Activated T-cell treated with anti-CD3 and anti-CD28 coated beads, Interleukin-2, amount 50 U/mL, for 24 hours (primary cell): ENCODE measurements at regions not wholly inside any gene's neighbourhood (a gene's known extent, or its start where the extent isn't known, plus 50 kb on each side); places are given as distances from the start of the nearest gene placed in this dataset.
A peak's percentile ranks its signal among the peaks of the same experiment; 100 is the strongest.

ENCODE experiments used
- DNase-seq: peaks from one replicate; pipeline ENCODE4 v3.0.0-alpha.2; 2020
- H3K27ac Mint-ChIP-seq: 2 replicates; pipeline ENCODE4 v1.8.0; 2020; ENCODE audit warnings: mild to moderate bottlenecking, mixed read lengths
- H3K27me3 Mint-ChIP-seq: 2 replicates; pipeline ENCODE4 v1.8.0; 2020; ENCODE audit warnings: mixed read lengths
- H3K36me3 Mint-ChIP-seq: 2 replicates; pipeline ENCODE4 v1.8.0; 2020; ENCODE audit warnings: low read depth, mixed read lengths
- H3K4me1 Mint-ChIP-seq: 2 replicates; pipeline ENCODE4 v1.8.0; 2020; ENCODE audit warnings: low read depth, mixed read lengths
- H3K4me3 Mint-ChIP-seq: 2 replicates; pipeline ENCODE4 v1.8.0; 2020; ENCODE audit warnings: mild to moderate bottlenecking, moderate library complexity, mixed read lengths
- H3K9me3 Mint-ChIP-seq: 2 replicates; pipeline ENCODE4 v1.8.0; 2020; ENCODE audit warnings: mixed read lengths

DNA sequence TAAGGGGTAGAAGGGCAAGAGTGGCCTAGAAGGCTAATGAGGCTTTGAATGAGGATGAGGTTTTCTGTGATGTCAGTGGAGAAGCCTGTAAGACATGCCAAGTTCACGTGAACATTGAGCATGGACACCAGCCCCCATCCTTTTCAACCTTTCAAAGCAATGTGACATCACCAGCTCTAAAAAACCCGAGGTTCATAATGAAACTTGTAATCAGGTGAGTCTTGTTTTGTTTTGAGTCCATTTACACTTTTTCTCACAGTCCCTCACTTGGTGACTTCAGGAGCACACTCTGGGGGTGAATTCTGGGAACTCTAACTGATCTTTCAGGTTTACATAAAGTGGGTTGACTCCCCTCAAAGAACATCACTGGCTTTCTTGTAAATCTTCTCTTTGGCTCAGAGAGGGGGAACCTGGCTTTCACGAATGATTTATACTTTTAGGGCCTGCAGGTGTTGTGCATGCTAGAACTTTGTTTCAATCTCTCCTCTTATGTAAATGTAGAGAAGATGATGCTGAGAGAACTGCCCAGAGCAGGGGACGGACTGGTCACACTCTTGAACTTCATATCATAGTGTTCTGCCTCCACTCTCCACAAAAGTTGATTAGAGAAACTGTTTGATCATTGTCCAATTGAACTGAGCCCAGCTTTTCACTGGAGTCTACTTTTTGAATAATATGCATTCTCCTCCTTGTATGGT is 224.7 kb upstream of the SATB1 start:
- peaks cover 4% of the 10 kb centered on the region for H3K36me3 Mint-ChIP-seq
- peak; percentile 43 for DNase-seq
- H3K4me1 Mint-ChIP-seq, result peaks cover 86% of the 10 kb centered on the region
- no peaks in the 10 kb centered on the region for H3K27me3 Mint-ChIP-seq
- H3K4me3 Mint-ChIP-seq, result peak overlapping the region; percentile 10
- peaks cover 7% of the 10 kb centered on the region for H3K9me3 Mint-ChIP-seq
- H3K27ac Mint-ChIP-seq, result peak overlapping the region; percentile 99

DNA sequence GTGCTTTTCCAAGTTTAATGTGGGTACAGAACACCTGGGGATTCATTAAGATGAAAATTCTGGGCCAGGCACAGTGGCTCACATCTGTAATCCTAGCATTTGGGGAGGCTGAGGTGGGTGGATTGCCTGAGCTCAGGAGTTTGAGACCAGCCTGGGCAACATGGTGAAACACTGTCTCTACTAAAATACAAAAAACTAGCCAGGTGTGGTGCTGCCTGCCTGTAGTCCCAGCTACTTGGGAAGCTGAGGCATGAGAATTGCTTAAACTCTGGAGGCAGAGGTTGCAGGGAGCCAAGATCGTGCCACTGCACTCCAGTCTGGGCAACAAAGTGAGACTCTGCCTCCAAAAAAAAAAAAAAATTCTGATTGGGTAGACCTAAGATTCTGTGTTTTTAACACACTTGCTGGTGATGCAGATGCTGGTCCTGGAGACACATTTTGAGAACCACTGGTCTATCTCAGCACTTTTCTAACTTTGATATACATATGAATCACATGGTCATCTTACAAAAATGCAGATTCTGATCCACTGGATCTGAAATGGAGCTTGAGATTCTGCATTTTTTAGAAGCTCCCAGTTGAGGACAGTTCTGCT is 223.8 kb upstream of the SATB1 start:
- H3K9me3 Mint-ChIP-seq, result peaks cover 7% of the 10 kb centered on the region
- no peaks in the 10 kb centered on the region for H3K27me3 Mint-ChIP-seq
- H3K27ac Mint-ChIP-seq, result peak overlapping the region; percentile 99
- H3K36me3 Mint-ChIP-seq, result peaks cover 4% of the 10 kb centered on the region
- no peak for DNase-seq
- peaks cover 94% of the 10 kb centered on the region for H3K4me1 Mint-ChIP-seq
- no peak overlapping the region for H3K4me3 Mint-ChIP-seq

DNA sequence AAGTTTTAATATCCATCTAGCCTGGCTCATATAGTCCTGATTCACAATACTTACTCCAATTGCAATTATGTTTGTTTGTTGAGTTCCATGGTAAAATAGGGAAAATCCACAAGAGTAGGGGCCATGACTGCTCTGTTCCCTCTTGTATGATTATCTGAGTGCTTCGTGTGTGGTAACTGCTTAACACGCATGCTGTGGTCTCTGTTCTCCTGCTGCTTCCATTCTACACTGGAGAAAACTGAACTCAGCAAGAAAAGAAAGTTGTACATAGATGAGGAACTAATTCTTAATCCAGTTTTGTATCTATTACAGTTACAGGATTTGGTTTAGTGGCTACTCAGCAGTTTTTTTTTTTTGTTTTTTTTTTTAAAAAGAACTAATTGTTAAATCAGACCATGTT is 223.0 kb upstream of the SATB1 start:
- Mint-ChIP-seq H3K9me3 (peaks cover 12% of the 10 kb centered on the region), H3K4me3 (no peak overlapping the region), H3K27me3 (no peaks in the 10 kb centered on the region), H3K36me3 (peaks cover 7% of the 10 kb centered on the region), H3K4me1 (peaks cover 97% of the 10 kb centered on the region), H3K27ac (peak overlapping the region; percentile 99)
- no peak for DNase-seq

DNA sequence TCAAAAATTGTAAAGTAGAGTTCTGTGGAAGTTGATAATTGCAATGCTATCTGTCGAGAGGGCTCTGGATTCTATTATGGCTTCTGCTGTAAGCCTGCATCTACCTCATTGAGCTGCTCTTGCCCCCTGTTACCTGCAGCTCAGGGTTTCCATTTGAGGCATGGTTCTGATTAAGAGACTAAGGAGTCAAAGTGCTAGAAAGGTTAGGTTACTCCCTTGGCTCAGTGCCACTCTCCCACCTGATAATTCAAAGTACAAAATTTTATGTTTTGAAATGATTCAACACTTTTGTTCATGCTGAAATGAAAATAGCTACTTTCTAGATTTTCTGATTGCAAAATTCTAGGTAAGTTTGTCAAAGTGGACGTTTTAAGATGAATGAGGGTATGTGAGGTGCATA is 220.5 kb upstream of the SATB1 start:
- DNase-seq, result no peak
- Mint-ChIP-seq H3K27me3 (no peaks in the 10 kb centered on the region), H3K4me3 (no peak overlapping the region), H3K4me1 (peaks cover 92% of the 10 kb centered on the region), H3K36me3 (peaks cover 19% of the 10 kb centered on the region), H3K9me3 (peaks cover 15% of the 10 kb centered on the region), H3K27ac (peak overlapping the region; percentile 94)

DNA sequence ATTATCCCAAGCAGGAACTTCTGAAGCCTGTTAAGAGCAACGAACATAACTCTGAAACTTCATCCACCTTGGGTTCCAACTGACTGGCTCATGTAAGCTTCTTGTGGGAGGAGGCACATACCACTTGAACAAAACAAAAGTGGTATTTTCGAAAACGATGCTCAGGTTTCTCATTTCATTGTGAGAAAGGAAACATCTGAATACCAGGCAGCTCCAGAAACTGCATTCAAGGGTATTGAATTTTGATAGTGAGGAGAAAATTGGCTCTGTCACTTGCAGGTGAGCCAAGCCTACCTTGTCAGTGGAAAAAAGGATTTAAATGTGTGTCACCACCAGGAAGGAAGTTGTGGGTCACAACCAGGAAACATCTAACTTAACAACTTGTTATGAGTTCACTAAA is 218.1 kb upstream of the SATB1 start:
- H3K27me3 Mint-ChIP-seq, result no peaks in the 10 kb centered on the region
- H3K36me3 Mint-ChIP-seq, result peaks cover 19% of the 10 kb centered on the region
- DNase-seq, result no peak
- peaks cover 74% of the 10 kb centered on the region for H3K4me1 Mint-ChIP-seq
- peak overlapping the region; percentile 21 for H3K4me3 Mint-ChIP-seq
- peak overlapping the region; percentile 94 for H3K27ac Mint-ChIP-seq
- peaks cover 16% of the 10 kb centered on the region for H3K9me3 Mint-ChIP-seq

DNA sequence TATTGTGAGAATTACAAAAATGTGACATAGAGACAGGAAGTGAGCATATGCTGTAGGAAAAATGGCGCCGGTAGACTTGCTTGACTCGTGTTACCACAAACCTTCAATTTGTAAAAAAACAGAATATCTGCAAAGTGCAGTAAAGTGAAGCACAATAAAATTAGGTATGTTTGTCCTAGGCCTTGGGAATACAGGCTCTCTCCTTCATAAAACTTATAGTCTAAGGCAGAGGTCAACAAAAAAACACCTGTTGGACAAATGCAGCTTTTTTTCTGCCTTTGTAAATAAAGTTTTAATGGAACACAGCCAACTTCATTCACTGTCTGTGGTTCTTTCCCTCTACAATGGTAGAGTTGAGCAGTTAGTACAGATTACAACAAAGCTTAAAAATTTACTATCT is 216.8 kb upstream of the SATB1 start:
- Mint-ChIP-seq H3K36me3 (peaks cover 19% of the 10 kb centered on the region), H3K27ac (no peak overlapping the region), H3K4me3 (no peak overlapping the region), H3K4me1 (peaks cover 61% of the 10 kb centered on the region), H3K27me3 (no peaks in the 10 kb centered on the region), H3K9me3 (peaks cover 22% of the 10 kb centered on the region)
- no peak for DNase-seq

DNA sequence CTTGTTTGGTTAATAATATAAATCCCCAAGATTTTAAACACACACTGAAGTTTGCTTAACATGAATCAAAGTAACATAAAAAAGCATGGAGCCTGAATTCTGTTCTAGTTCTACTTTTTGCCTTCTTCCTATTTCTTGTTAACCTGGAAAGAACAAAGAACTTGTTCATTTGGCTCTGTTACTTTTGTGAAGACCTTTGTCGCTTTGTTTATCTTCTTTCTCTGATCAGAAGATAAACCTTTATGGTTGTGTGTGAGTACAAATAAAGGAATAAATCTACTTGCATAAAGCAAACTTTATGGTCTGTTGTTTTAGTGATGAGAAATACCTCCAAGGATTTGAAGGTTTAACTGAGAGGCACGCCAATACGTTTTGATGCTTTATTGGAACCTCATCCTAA is 210.1 kb upstream of the SATB1 start:
- H3K4me1 Mint-ChIP-seq, result peaks cover 6% of the 10 kb centered on the region
- no peak overlapping the region for H3K4me3 Mint-ChIP-seq
- peaks cover 12% of the 10 kb centered on the region for H3K9me3 Mint-ChIP-seq
- no peak for DNase-seq
- no peaks in the 10 kb centered on the region for H3K36me3 Mint-ChIP-seq
- H3K27ac Mint-ChIP-seq, result no peak overlapping the region
- H3K27me3 Mint-ChIP-seq, result no peaks in the 10 kb centered on the region

DNA sequence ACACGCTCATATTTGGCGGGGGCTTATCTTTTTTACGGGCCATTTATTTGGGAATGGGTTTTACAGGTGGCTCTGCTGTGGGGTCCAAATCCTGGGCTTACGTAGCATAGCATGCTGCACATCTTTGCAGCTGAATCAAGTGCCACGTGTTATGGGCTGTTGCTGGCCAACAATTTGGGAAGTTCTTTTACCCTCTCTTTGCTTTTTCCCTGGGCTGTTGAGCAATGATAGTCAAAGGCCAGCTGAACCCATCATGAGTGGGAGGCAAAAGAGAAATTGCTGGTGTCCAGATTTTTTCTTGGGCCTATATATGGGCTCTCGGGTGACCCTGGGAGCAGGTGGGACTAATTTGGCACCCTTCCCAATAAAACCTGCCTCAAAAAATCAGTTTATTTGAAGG is 209.3 kb upstream of the SATB1 start:
- Mint-ChIP-seq H3K9me3 (peaks cover 12% of the 10 kb centered on the region), H3K36me3 (no peaks in the 10 kb centered on the region), H3K27me3 (no peaks in the 10 kb centered on the region), H3K27ac (no peak overlapping the region), H3K4me3 (no peak overlapping the region), H3K4me1 (peaks cover 4% of the 10 kb centered on the region)
- no peak for DNase-seq

DNA sequence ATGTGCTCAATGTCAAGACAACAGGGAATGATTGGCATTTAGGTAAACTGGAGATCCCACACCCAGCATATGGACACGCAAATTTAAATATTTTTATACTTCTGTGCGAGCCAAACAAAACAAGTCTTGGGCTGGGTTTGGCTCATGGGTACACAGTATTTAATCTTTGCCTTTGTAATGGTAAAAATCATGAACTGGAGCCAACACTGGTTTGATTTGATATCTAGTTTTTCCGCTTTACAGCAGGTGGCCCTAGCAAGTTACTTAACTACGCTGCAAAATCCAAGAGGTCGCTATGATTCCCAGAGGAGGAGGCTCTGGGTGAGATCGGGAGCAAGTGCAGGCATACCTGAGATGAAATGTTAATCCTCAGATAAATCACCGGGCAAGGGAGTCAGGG is 207.9 kb upstream of the SATB1 start:
- peaks cover 4% of the 10 kb centered on the region for H3K4me1 Mint-ChIP-seq
- H3K9me3 Mint-ChIP-seq, result peaks cover 10% of the 10 kb centered on the region
- H3K27ac Mint-ChIP-seq, result no peak overlapping the region
- no peaks in the 10 kb centered on the region for H3K36me3 Mint-ChIP-seq
- no peak for DNase-seq
- no peaks in the 10 kb centered on the region for H3K27me3 Mint-ChIP-seq
- H3K4me3 Mint-ChIP-seq, result no peak overlapping the region

DNA sequence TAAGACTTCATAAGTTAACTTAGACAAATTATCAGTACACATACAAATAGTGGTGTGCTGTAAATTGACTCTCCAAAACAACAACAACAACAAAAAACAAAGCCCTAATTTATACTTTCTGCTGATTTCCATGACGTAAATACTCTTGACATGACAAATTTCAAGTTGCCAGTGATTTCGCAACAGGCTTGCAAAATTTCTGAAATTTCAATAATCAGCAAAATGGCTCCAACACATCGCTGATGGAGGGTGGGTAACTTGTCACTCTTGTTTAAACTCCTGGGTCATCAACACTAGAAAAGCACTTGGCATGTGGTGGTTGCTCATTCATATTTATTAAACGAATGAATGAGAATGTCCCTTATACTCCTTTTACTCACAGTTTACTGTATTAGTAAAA is 205.2 kb upstream of the SATB1 start:
- H3K4me1 Mint-ChIP-seq, result peaks cover 4% of the 10 kb centered on the region
- H3K27ac Mint-ChIP-seq, result no peak overlapping the region
- no peaks in the 10 kb centered on the region for H3K36me3 Mint-ChIP-seq
- H3K27me3 Mint-ChIP-seq, result no peaks in the 10 kb centered on the region
- no peak for DNase-seq
- H3K4me3 Mint-ChIP-seq, result no peak overlapping the region
- H3K9me3 Mint-ChIP-seq, result peaks cover 6% of the 10 kb centered on the region

DNA sequence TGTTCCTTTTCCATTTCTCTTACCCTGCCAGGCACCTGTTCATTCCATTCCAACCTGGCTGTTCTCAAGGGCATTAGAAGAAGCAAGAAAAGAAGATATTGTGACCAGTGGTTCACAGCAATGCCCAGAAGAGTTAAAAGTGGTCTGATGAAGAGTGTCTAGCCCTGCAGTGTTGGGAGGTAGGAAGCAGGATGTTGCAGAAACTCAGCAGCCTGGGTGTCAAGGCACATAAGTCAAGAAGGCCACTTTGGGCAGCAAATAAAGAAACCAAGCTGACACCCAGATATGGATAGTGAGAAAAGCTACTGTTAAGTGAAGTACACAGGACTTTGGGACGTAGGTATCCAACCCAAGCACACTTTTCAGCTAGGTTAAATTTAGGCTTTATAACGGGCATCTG is 199.9 kb upstream of the SATB1 start:
- no peaks in the 10 kb centered on the region for H3K9me3 Mint-ChIP-seq
- H3K27me3 Mint-ChIP-seq, result no peaks in the 10 kb centered on the region
- no peak overlapping the region for H3K4me3 Mint-ChIP-seq
- DNase-seq, result no peak
- H3K36me3 Mint-ChIP-seq, result no peaks in the 10 kb centered on the region
- peaks cover 11% of the 10 kb centered on the region for H3K4me1 Mint-ChIP-seq
- no peak overlapping the region for H3K27ac Mint-ChIP-seq

DNA sequence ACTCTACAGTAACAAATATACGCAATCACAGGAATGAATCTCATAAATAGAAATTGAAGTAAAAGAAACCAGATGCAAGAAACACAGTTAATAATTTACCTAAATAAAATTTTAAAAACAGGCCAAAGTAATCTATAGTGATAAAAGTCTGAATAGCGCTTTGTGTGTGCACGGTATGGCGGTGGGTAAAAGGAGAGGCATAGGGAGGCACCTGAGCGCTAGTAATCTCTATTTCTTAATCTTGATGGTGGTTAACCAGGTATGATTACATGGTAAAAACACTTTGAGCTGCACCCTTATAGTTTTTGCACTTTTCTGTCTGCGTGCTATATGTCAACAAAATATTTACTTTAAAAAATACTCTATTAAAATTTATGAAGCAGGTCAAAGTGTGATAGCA is 198.1 kb upstream of the SATB1 start:
- Mint-ChIP-seq H3K4me1 (peaks cover 11% of the 10 kb centered on the region), H3K27ac (no peak overlapping the region), H3K9me3 (no peaks in the 10 kb centered on the region), H3K36me3 (no peaks in the 10 kb centered on the region), H3K27me3 (no peaks in the 10 kb centered on the region), H3K4me3 (no peak overlapping the region)
- DNase-seq, result no peak

DNA sequence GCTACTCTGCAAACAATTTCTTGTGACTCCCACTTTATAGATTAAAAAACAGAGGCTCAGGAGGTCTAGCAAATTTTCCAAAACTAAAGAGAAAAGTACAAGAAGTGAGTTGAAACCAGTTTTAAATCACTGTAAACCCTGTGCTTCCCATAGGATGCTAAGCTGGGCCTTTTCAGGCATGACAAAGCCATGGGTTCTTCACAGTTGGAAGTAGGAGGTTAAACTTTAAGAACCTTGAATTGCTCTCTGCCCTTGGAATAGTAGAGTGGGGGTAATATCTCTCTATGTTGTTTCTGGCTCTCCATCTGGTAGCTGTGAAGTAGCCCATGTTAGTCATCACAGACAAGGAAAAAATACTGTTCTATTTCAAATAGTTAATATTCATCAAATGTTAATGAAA is 193.6 kb upstream of the SATB1 start:
- Mint-ChIP-seq H3K27me3 (no peaks in the 10 kb centered on the region), H3K36me3 (no peaks in the 10 kb centered on the region), H3K4me1 (peaks cover 4% of the 10 kb centered on the region), H3K9me3 (no peaks in the 10 kb centered on the region), H3K27ac (no peak overlapping the region), H3K4me3 (no peak overlapping the region)
- DNase-seq, result no peak

DNA sequence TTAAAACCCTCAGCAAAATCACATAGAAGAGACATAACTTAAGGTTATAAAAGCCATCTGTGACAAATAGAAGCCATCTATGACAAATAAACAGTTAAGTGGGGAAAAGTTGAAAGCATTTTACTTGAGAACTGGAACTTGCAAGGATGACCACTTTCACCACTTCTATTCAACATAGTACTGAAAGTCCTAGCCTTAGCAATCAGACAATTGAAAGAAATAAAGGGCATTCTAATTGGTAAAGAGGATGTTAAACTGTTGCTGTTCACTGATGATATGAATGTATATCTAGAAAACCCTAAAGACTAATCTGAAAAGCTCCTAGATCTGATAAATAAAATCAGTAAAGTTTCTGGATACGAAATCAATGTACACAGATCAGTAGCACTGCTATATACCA is 186.9 kb upstream of the SATB1 start:
- Mint-ChIP-seq H3K36me3 (no peaks in the 10 kb centered on the region), H3K27ac (no peak overlapping the region), H3K4me1 (peaks cover 10% of the 10 kb centered on the region), H3K27me3 (no peaks in the 10 kb centered on the region), H3K4me3 (no peak overlapping the region), H3K9me3 (peaks cover 8% of the 10 kb centered on the region)
- DNase-seq, result no peak

DNA sequence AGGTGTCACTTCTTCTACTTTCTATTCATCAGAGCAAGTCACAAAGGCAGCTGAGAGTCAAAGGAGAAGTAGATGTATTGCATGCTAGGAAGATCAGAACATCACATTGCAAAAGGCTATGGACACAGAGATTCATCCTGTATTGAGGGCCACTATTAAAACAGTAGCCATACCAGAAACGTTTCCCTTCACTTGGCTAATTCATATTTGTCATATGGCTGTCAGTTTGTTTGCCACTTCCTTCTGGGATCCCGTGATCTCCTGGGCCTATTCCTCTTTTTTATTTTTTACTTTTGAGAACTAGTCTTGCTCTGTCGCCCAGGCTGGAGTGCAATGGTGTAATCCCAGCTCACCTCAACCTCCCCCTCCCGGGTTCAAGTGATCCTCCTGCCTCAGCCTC is 184.0 kb upstream of the SATB1 start:
- Mint-ChIP-seq H3K9me3 (peaks cover 8% of the 10 kb centered on the region), H3K27me3 (no peaks in the 10 kb centered on the region), H3K27ac (no peak overlapping the region), H3K36me3 (no peaks in the 10 kb centered on the region), H3K4me3 (no peak overlapping the region), H3K4me1 (peaks cover 13% of the 10 kb centered on the region)
- DNase-seq, result no peak
